SK-N-SH (cell line): ENCODE measurements at regions not wholly inside any gene's neighbourhood (a gene's known extent, or its start where the extent isn't known, plus 50 kb on each side); places are given as distances from the start of the nearest gene placed in this dataset.

Experiments
- EP300 ChIP-seq, 2 experiments: IDR thresholded peaks; 2 replicates each; pipeline versions ENCODE4 v1.4.0 to v1.6.1; 2012; ENCODE audit warnings: borderline replicate concordance in 1 of 2, low read depth in 1 of 2, low read length in 1 of 2
- EZH2phosphoT487 ChIP-seq: fragments of 200-600 bp; sonication (generic); IDR thresholded peaks from 2 replicates; pipeline ENCODE4 v1.6.1; 2017; ENCODE audit warnings: low read depth, mixed run types, mild to moderate bottlenecking, antibody characterized with exemption, moderate library complexity, borderline replicate concordance
- GATA2 ChIP-seq: sonication (generic); formaldehyde crosslinking; IDR thresholded peaks from 2 replicates; pipeline ENCODE4 v1.5.0; 2020; ENCODE audit warnings: mild to moderate bottlenecking, missing genetic modification reagents
- POLR2AphosphoS5 ChIP-seq: IDR thresholded peaks from 2 replicates; pipeline ENCODE4 v1.6.1; 2012; ENCODE audit warnings: low read depth, low read length
- RAD21 ChIP-seq: IDR thresholded peaks from 2 replicates; pipeline ENCODE4 v1.6.1; 2012; ENCODE audit warnings: mild to moderate bottlenecking, low read length
- RCOR1 ChIP-seq: fragments of 150-350 bp; IDR thresholded peaks from 2 replicates; pipeline ENCODE4 v1.6.1; 2017; ENCODE audit warnings: antibody characterized with exemption, low read length
- TAF1 ChIP-seq: IDR thresholded peaks from 2 replicates; pipeline ENCODE4 v1.6.1; 2012; ENCODE audit warnings: low read depth, mild to moderate bottlenecking, low read length, moderate library complexity, borderline replicate concordance
- TEAD4 ChIP-seq: IDR thresholded peaks from 2 replicates; pipeline ENCODE4 v1.4.0; 2012; ENCODE audit warnings: mild to moderate bottlenecking, borderline replicate concordance; ENCODE audit not compliant: insufficient read depth
- YY1 ChIP-seq: IDR thresholded peaks from 2 replicates; pipeline ENCODE4 v1.4.0; 2012; ENCODE audit warnings: low read depth, mild to moderate bottlenecking
- TF ChIP-seq, protein P1 (sequence below): fragments of 200-600 bp; sonication (generic); IDR thresholded peaks from 2 replicates; pipeline ENCODE4 v1.6.1; 2017; ENCODE audit warnings: antibody characterized with exemption, mild to moderate bottlenecking, moderate library complexity
- TF ChIP-seq, protein P2 (sequence below): IDR thresholded peaks from 2 replicates; pipeline ENCODE4 v1.6.1; 2012; ENCODE audit warnings: mild to moderate bottlenecking, low read depth, low read length, moderate library complexity
- TF ChIP-seq, protein P3 (sequence below): fragments of 150-350 bp; IDR thresholded peaks from 2 replicates; pipeline ENCODE4 v1.6.1; 2017; ENCODE audit warnings: antibody characterized with exemption, low read length, low read depth, borderline replicate concordance
- TF ChIP-seq, protein P4 (sequence below): IDR thresholded peaks from 2 replicates; pipeline ENCODE4 v1.4.0; 2012; ENCODE audit warnings: low read depth

DNA sequence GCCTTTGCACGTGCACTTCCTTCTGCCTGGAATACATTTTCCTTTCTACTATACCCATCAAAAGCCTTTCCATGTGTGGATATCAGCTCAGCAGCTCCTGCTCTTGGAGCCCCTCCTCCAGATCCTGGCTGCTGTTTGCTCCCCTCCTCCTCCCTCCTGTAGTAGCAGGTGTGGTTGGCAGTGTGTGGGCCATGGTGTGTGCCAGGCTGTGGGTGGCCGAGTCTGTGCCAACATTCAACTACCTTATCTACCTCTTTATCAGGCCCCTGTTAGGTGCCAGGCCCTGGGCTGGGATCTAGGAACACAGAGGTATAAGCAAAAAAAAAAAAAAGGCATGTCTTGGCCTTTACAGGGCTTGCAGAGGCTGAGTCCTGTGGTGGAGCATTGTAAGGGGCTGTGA lies 180.6 kb upstream of the JUN start:
- TF ChIP-seq RAD21: no peak
- TF ChIP-seq, protein P1, sequence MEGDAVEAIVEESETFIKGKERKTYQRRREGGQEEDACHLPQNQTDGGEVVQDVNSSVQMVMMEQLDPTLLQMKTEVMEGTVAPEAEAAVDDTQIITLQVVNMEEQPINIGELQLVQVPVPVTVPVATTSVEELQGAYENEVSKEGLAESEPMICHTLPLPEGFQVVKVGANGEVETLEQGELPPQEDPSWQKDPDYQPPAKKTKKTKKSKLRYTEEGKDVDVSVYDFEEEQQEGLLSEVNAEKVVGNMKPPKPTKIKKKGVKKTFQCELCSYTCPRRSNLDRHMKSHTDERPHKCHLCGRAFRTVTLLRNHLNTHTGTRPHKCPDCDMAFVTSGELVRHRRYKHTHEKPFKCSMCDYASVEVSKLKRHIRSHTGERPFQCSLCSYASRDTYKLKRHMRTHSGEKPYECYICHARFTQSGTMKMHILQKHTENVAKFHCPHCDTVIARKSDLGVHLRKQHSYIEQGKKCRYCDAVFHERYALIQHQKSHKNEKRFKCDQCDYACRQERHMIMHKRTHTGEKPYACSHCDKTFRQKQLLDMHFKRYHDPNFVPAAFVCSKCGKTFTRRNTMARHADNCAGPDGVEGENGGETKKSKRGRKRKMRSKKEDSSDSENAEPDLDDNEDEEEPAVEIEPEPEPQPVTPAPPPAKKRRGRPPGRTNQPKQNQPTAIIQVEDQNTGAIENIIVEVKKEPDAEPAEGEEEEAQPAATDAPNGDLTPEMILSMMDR: no peak
- no peak for TF ChIP-seq TAF1
- TF ChIP-seq, protein P2, sequence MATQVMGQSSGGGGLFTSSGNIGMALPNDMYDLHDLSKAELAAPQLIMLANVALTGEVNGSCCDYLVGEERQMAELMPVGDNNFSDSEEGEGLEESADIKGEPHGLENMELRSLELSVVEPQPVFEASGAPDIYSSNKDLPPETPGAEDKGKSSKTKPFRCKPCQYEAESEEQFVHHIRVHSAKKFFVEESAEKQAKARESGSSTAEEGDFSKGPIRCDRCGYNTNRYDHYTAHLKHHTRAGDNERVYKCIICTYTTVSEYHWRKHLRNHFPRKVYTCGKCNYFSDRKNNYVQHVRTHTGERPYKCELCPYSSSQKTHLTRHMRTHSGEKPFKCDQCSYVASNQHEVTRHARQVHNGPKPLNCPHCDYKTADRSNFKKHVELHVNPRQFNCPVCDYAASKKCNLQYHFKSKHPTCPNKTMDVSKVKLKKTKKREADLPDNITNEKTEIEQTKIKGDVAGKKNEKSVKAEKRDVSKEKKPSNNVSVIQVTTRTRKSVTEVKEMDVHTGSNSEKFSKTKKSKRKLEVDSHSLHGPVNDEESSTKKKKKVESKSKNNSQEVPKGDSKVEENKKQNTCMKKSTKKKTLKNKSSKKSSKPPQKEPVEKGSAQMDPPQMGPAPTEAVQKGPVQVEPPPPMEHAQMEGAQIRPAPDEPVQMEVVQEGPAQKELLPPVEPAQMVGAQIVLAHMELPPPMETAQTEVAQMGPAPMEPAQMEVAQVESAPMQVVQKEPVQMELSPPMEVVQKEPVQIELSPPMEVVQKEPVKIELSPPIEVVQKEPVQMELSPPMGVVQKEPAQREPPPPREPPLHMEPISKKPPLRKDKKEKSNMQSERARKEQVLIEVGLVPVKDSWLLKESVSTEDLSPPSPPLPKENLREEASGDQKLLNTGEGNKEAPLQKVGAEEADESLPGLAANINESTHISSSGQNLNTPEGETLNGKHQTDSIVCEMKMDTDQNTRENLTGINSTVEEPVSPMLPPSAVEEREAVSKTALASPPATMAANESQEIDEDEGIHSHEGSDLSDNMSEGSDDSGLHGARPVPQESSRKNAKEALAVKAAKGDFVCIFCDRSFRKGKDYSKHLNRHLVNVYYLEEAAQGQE: no peak
- TF ChIP-seq GATA2 (CRISPR knock-in tag): no peak
- TF ChIP-seq EP300 (IDR thresholded peaks at IDR 0.05; ENCODE audit: borderline replicate concordance in 1 of 2, low read depth in 1 of 2, low read length in 1 of 2): no peak
- TF ChIP-seq RCOR1: no peak
- TF ChIP-seq, protein P3, sequence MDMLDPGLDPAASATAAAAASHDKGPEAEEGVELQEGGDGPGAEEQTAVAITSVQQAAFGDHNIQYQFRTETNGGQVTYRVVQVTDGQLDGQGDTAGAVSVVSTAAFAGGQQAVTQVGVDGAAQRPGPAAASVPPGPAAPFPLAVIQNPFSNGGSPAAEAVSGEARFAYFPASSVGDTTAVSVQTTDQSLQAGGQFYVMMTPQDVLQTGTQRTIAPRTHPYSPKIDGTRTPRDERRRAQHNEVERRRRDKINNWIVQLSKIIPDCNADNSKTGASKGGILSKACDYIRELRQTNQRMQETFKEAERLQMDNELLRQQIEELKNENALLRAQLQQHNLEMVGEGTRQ: no peak
- no peak for TF ChIP-seq POLR2AphosphoS5
- TF ChIP-seq EZH2phosphoT487: no peak
- no peak for TF ChIP-seq TEAD4
- no peak for TF ChIP-seq YY1
- TF ChIP-seq, protein P4, sequence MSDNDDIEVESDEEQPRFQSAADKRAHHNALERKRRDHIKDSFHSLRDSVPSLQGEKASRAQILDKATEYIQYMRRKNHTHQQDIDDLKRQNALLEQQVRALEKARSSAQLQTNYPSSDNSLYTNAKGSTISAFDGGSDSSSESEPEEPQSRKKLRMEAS: no peak
